Loucy (cell line): ENCODE measurements at regions not wholly inside any gene's neighbourhood (a gene's known extent, or its start where the extent isn't known, plus 50 kb on each side); places are given as distances from the start of the nearest gene placed in this dataset.

Source experiments
- H2AFZ ChIP-seq: fragments of 200-600 bp; sonication (generic); 2 replicates; pipeline ENCODE4 v1.6.0; 2016; ENCODE audit warnings: antibody characterized with exemption, mild to moderate bottlenecking, low read length, moderate library complexity
- H3F3A ChIP-seq: fragments of 200-600 bp; 2 replicates; pipeline ENCODE4 v1.6.0; 2016; ENCODE audit warnings: antibody characterized with exemption, low read depth, mild to moderate bottlenecking
- H3K27me3 ChIP-seq: fragments of 200-600 bp; sonication (generic); 2 replicates; pipeline ENCODE4 v1.6.1; 2014; ENCODE audit warnings: low read length, mild to moderate bottlenecking; ENCODE audit not compliant: insufficient read depth, poor library complexity, severe bottlenecking
- H3K36me3 ChIP-seq: fragments of 200-600 bp; sonication (generic); 2 replicates; pipeline ENCODE4 v1.6.1; 2016; ENCODE audit warnings: low read length; ENCODE audit not compliant: insufficient read depth
- H3K4me1 ChIP-seq: fragments of 200-600 bp; sonication (generic); 2 replicates; pipeline ENCODE4 v1.5.1; 2014; ENCODE audit warnings: low read length, mild to moderate bottlenecking; ENCODE audit not compliant: insufficient read depth, poor library complexity, severe bottlenecking
- H3K4me2 ChIP-seq: fragments of 200-600 bp; sonication (generic); 2 replicates; pipeline ENCODE4 v1.6.0; 2014; ENCODE audit warnings: antibody characterized with exemption, low read length, low read depth, mild to moderate bottlenecking; ENCODE audit not compliant: poor library complexity, severe bottlenecking
- H3K4me3 ChIP-seq: fragments of 200-600 bp; sonication (generic); 2 replicates; pipeline ENCODE4 v1.5.1; 2014; ENCODE audit warnings: low read length, mild to moderate bottlenecking, mixed read lengths; ENCODE audit not compliant: poor library complexity, severe bottlenecking
- H3K79me2 ChIP-seq: fragments of 200-600 bp; sonication (generic); 2 replicates; pipeline ENCODE4 v1.6.1; 2014; ENCODE audit warnings: low read length; ENCODE audit not compliant: insufficient read depth
- H3K9ac ChIP-seq: fragments of 200-600 bp; sonication (generic); 2 replicates; pipeline ENCODE4 v1.6.0; 2014; ENCODE audit warnings: mild to moderate bottlenecking, low read depth, low read length, moderate library complexity; ENCODE audit not compliant: poor library complexity, severe bottlenecking
- H3K9me2 ChIP-seq: fragments of 200-600 bp; sonication (generic); replicated peaks from 2 replicates; pipeline ENCODE4 v1.6.1; 2016; ENCODE audit warnings: low read depth, low read length, mixed read lengths
- H3K9me3 ChIP-seq: fragments of 200-600 bp; sonication (generic); 2 replicates; pipeline ENCODE4 v1.6.1; 2014; ENCODE audit warnings: mild to moderate bottlenecking, antibody characterized with exemption, low read length, low read depth; ENCODE audit not compliant: insufficient read depth
- H4K20me1 ChIP-seq: fragments of 200-600 bp; sonication (generic); 2 replicates; pipeline ENCODE4 v1.6.0; 2014; ENCODE audit warnings: antibody characterized with exemption, low read length, mild to moderate bottlenecking; ENCODE audit not compliant: insufficient read depth, poor library complexity, severe bottlenecking
- CTCF ChIP-seq: fragments of 200-600 bp; sonication (generic); conservative IDR thresholded peaks from 2 replicates; pipeline ENCODE4 v1.5.1; 2014; ENCODE audit warnings: mild to moderate bottlenecking, antibody characterized with exemption, low read length
- EZH2phosphoT487 ChIP-seq: fragments of 200-600 bp; IDR thresholded peaks from 2 replicates; pipeline ENCODE4 v1.6.1; 2018; ENCODE audit warnings: antibody characterized with exemption, mild to moderate bottlenecking, moderate library complexity, borderline replicate concordance

GRCh38 chr13:60759499-60759898 is 362.5 kb downstream of the TDRD3 start:
- Histone ChIP-seq H3K4me2 (no peak overlapping the region), H4K20me1 (no peaks in the 10 kb centered on the region), H3K9ac (no peak overlapping the region), H3K9me3 (no peaks in the 10 kb centered on the region), H3K4me1 (no peaks in the 10 kb centered on the region), H2AFZ (no peak overlapping the region), H3K9me2 (no peaks in the 10 kb centered on the region), H3F3A (no peaks in the 10 kb centered on the region), H3K27me3 (no peaks in the 10 kb centered on the region), H3K79me2 (no peaks in the 10 kb centered on the region), H3K4me3 (no peak overlapping the region), H3K36me3 (no peaks in the 10 kb centered on the region)
- TF ChIP-seq CTCF (no peak), EZH2phosphoT487 (no peak)

- H2AFZ ChIP-seq, result no peak overlapping the region
Measured at GRCh38 chr13:60758637-60759036, 361.6 kb downstream of the TDRD3 start.

GRCh38 chr13:60757501-60758215 is 360.6 kb downstream of the TDRD3 start:
- H3K4me1 ChIP-seq, result no peaks in the 10 kb centered on the region
- TF ChIP-seq CTCF, result no peak
- TF ChIP-seq EZH2phosphoT487, result no peak
- no peak overlapping the region for H3K4me3 ChIP-seq
- H2AFZ ChIP-seq, result no peak overlapping the region
- no peak overlapping the region for H3K4me2 ChIP-seq
- no peaks in the 10 kb centered on the region for H3F3A ChIP-seq
- no peaks in the 10 kb centered on the region for H3K9me2 ChIP-seq
- no peak overlapping the region for H3K9ac ChIP-seq
- H3K27me3 ChIP-seq, result no peaks in the 10 kb centered on the region
- no peaks in the 10 kb centered on the region for H4K20me1 ChIP-seq
- H3K9me3 ChIP-seq, result no peaks in the 10 kb centered on the region
- H3K36me3 ChIP-seq, result no peaks in the 10 kb centered on the region
- H3K79me2 ChIP-seq, result no peaks in the 10 kb centered on the region

More at GRCh38 chr13:60758637-60759036, 361.6 kb downstream of the TDRD3 start:
- H3K79me2 ChIP-seq, result no peaks in the 10 kb centered on the region
- no peaks in the 10 kb centered on the region for H3K9me2 ChIP-seq
- no peak for TF ChIP-seq CTCF
- TF ChIP-seq EZH2phosphoT487, result no peak
- no peaks in the 10 kb centered on the region for H3K27me3 ChIP-seq
- H3K36me3 ChIP-seq, result no peaks in the 10 kb centered on the region
- H3K4me3 ChIP-seq, result no peak overlapping the region
- no peaks in the 10 kb centered on the region for H3K9me3 ChIP-seq
- no peaks in the 10 kb centered on the region for H3K4me1 ChIP-seq
- no peaks in the 10 kb centered on the region for H3F3A ChIP-seq
- no peak overlapping the region for H3K4me2 ChIP-seq
- H4K20me1 ChIP-seq, result no peaks in the 10 kb centered on the region
- no peak overlapping the region for H3K9ac ChIP-seq
